ENCODE measurements at regions not wholly inside any gene's neighbourhood (a gene's known extent, or its start where the extent isn't known, plus 50 kb on each side); places are given as distances from the start of the nearest gene placed in this dataset.

- Histone ChIP-seq H3K4me1 (ENCODE audit: control insufficient read depth, extremely low read depth, insufficient read depth, low read length) (no peaks in the 10 kb centered on the region), H3K79me2 (ENCODE audit: control insufficient read depth, insufficient read depth, low read length) (no peaks in the 10 kb centered on the region), H3K9ac (ENCODE audit: control insufficient read depth, extremely low read depth, insufficient read depth, low read length) (no peak overlapping the region), H3K27ac (ENCODE audit: control insufficient read depth, insufficient read depth, low read length) (no peak overlapping the region), H3K9me1 (ENCODE audit: control insufficient read depth, extremely low read depth, insufficient read depth, low read length) (no peaks in the 10 kb centered on the region), H3K4me2 (ENCODE audit: control insufficient read depth, extremely low read depth, insufficient read depth, low read depth, low read length) (no peak overlapping the region), H3K9me3 (ENCODE audit: control insufficient read depth, low read depth, low read length) (no peaks in the 10 kb centered on the region), H3K4me3 (ENCODE audit: control insufficient read depth in 2 of 3, extremely low read depth in 1 of 3, insufficient read depth in 2 of 3, low read depth in 1 of 3, low read length in 3 of 3) (no peak overlapping the region), H3K36me3 (ENCODE audit: control insufficient read depth in 2 of 2, extremely low read depth in 1 of 2, insufficient read depth in 2 of 2, low read length in 2 of 2) (no peaks in the 10 kb centered on the region), H3K27me3 (ENCODE audit: control insufficient read depth, extremely low read depth, insufficient read depth, low read length) (no peaks in the 10 kb centered on the region), H2AFZ (ENCODE audit: control insufficient read depth, low read length) (no peak overlapping the region), H4K20me1 (ENCODE audit: control insufficient read depth, extremely low read depth, insufficient read depth, low read length) (no peaks in the 10 kb centered on the region)
- dilution Hi-C loops (cut with MboI; ENCODE audit: extremely low pct_ligation_motif_present, low sequenced_read_pairs), result no loop called here
- DNase-seq (ENCODE audit: low read depth, low spot score), result no peak
- no peak for TF ChIP-seq CTCF (optimal IDR thresholded peaks at IDR 0.05 in 1 of 3, IDR thresholded peaks at IDR 0.05 in 1 of 3, conservative IDR thresholded peaks at IDR 0.05 in 1 of 3; ENCODE audit: extremely low read depth in 1 of 3, insufficient read depth in 2 of 3, low read length in 3 of 3)
- TF ChIP-seq EZH2 (IDR thresholded peaks at IDR 0.05; ENCODE audit: low read length), result no peak
- no peak for FAIRE-seq
Observed at GRCh38 chr9:119020284-119020683, 349.0 kb downstream of the BRINP1 start.

- H3K4me1 ChIP-seq (ENCODE audit: control insufficient read depth, extremely low read depth, insufficient read depth, low read length), result no peaks in the 10 kb centered on the region
- H3K79me2 ChIP-seq (ENCODE audit: control insufficient read depth, insufficient read depth, low read length), result no peaks in the 10 kb centered on the region
- TF ChIP-seq EZH2 (IDR thresholded peaks at IDR 0.05; ENCODE audit: low read length) (no peak), CTCF (optimal IDR thresholded peaks at IDR 0.05 in 1 of 3, IDR thresholded peaks at IDR 0.05 in 1 of 3, conservative IDR thresholded peaks at IDR 0.05 in 1 of 3; ENCODE audit: extremely low read depth in 1 of 3, insufficient read depth in 2 of 3, low read length in 3 of 3) (no peak)
- H3K36me3 ChIP-seq (ENCODE audit: control insufficient read depth in 2 of 2, extremely low read depth in 1 of 2, insufficient read depth in 2 of 2, low read length in 2 of 2), result no peaks in the 10 kb centered on the region
- no peaks in the 10 kb centered on the region for H3K9me1 ChIP-seq (ENCODE audit: control insufficient read depth, extremely low read depth, insufficient read depth, low read length)
- no peak overlapping the region for H3K4me2 ChIP-seq (ENCODE audit: control insufficient read depth, extremely low read depth, insufficient read depth, low read depth, low read length)
- no peak overlapping the region for H3K4me3 ChIP-seq (ENCODE audit: control insufficient read depth in 2 of 3, extremely low read depth in 1 of 3, insufficient read depth in 2 of 3, low read depth in 1 of 3, low read length in 3 of 3)
- H3K9me3 ChIP-seq (ENCODE audit: control insufficient read depth, low read depth, low read length), result no peaks in the 10 kb centered on the region
- no peaks in the 10 kb centered on the region for H3K27me3 ChIP-seq (ENCODE audit: control insufficient read depth, extremely low read depth, insufficient read depth, low read length)
- H3K27ac ChIP-seq (ENCODE audit: control insufficient read depth, insufficient read depth, low read length), result no peak overlapping the region
- FAIRE-seq (no peak), DNase-seq (ENCODE audit: low read depth, low spot score) (no peak)
- dilution Hi-C loops (cut with MboI; ENCODE audit: extremely low pct_ligation_motif_present, low sequenced_read_pairs), result no loop called here
- H2AFZ ChIP-seq (ENCODE audit: control insufficient read depth, low read length), result no peak overlapping the region
- H4K20me1 ChIP-seq (ENCODE audit: control insufficient read depth, extremely low read depth, insufficient read depth, low read length), result no peaks in the 10 kb centered on the region
- no peak overlapping the region for H3K9ac ChIP-seq (ENCODE audit: control insufficient read depth, extremely low read depth, insufficient read depth, low read length)
Observed at GRCh38 chr9:119020730-119021333, 348.4 kb downstream of the BRINP1 start.
